ENCODE measurements at regions not wholly inside any gene's neighbourhood (a gene's known extent, or its start where the extent isn't known, plus 50 kb on each side); places are given as distances from the start of the nearest gene placed in this dataset.
"Not testable (repeated sequence)": the region's sequence is repeated elsewhere in the genome, so short reads cannot be mapped to it uniquely, and the experiment has no call there.

DNA sequence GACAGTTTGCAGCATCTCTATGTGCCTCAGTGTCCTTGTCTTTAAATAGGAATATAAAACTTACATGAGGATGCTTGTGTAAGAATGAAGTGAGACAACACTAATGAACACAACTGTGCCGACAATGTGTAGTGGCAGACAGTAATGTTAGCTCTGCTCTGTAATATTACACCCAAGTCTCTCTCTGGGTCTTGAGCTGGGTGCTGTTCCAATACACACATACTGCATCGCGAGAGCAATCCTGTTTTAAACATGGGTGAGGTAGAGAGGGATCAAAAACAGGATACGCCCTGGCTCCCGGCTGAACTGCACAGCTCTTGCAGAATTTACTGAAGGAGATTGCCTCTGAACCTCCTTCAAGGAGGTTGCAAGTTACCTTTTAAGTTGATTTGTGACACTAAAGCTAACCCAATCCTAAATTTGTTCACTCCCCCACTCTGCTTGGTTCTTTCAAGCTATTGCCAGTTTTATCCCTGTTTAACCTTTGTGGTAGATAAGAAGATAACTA lies 155.2 kb upstream of the ISL1 start:
- TF ChIP-seq, protein P1, sequence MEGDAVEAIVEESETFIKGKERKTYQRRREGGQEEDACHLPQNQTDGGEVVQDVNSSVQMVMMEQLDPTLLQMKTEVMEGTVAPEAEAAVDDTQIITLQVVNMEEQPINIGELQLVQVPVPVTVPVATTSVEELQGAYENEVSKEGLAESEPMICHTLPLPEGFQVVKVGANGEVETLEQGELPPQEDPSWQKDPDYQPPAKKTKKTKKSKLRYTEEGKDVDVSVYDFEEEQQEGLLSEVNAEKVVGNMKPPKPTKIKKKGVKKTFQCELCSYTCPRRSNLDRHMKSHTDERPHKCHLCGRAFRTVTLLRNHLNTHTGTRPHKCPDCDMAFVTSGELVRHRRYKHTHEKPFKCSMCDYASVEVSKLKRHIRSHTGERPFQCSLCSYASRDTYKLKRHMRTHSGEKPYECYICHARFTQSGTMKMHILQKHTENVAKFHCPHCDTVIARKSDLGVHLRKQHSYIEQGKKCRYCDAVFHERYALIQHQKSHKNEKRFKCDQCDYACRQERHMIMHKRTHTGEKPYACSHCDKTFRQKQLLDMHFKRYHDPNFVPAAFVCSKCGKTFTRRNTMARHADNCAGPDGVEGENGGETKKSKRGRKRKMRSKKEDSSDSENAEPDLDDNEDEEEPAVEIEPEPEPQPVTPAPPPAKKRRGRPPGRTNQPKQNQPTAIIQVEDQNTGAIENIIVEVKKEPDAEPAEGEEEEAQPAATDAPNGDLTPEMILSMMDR (IDR thresholded peaks at IDR 0.05), result no peak
- Histone ChIP-seq H3K36me3 (no peaks in the 10 kb centered on the region), H3K27ac (no peak overlapping the region), H3K9me3 (peaks cover 0 to 20% of the 10 kb centered on the region in 2 donors), H3K27me3 (no peaks in the 10 kb centered on the region), H3K4me3 (no peak overlapping the region), H3K4me1 (no peaks in the 10 kb centered on the region)
- no peak for ATAC-seq
- intact Hi-C loops (cut with DNase I), result no loop called here
- DNase-seq, result no peak

DNA sequence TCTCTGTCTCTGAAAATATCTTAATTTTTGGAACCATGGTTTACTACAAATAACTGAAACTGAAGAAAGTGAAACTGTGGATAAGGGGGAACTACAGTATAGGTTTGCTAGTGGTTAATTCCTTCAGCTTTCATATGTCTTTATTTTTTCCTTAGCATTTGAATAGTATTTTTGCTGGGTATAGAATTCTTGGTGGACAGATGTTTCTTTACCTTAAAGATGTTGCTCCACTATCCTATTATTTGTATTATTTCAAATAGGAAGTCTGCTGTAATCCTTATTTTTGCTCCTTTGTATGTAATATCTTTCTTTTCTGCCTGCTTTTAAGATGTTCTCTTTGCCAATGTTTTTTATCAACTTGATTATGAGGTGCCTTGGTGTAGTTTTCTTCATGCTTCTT lies 152.9 kb upstream of the ISL1 start:
- intact Hi-C loops (cut with DNase I), result no loop called here
- ATAC-seq (no peak), DNase-seq (no peak)
- Histone ChIP-seq H3K27ac (no peak overlapping the region), H3K4me3 (no peak overlapping the region), H3K27me3 (no peaks in the 10 kb centered on the region), H3K36me3 (no peaks in the 10 kb centered on the region), H3K4me1 (no peaks in the 10 kb centered on the region), H3K9me3 (peaks cover 0 to 20% of the 10 kb centered on the region in 2 donors)
- TF ChIP-seq, protein P1 (IDR thresholded peaks at IDR 0.05), result no peak

DNA sequence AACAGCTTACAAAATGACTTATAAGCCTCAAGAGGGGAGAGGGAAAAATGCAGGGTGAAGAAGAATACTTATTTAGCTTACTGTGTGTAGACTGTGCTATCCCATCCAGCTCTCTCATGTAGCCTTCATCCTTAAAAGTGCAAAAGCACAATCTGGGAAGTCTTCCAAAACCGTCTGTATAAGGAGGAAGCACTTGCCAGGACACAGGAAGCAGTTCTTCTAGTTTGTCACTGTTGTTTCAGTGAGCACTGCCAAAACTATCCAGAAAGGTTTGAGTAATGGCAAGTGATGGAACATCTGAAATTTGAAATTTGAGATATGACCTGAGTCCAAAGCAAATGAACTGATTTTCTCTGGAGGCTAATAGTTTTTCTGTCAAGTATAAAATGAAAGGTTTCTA lies 140.8 kb upstream of the ISL1 start:
- ATAC-seq (no peak), DNase-seq (no peak)
- intact Hi-C loops (cut with DNase I), result no loop called here

DNA sequence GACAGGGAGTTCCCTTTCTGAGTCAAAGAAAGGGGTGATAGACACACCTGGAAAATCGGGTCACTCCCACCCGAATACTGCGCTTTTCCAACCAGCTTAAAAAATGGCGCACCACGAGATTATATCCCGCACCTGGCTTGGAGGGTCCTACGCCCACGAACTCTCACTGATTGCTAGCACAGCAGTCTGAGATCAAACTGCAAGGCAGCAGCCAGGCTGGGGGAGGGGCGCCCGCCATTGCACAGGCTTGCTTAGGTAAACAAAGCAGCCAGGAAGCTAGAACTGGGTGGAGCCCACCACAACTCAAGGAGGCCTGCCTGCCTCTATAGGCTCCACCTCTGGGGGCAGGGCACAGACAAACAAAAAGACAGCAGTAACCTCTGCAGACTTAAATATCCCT lies 132.3 kb upstream of the ISL1 start:
- H3K27me3 ChIP-seq; DNase-seq; H3K4me1 ChIP-seq; intact Hi-C loops (cut with DNase I); H3K27ac ChIP-seq; H3K4me3 ChIP-seq; H3K36me3 ChIP-seq; H3K9me3 ChIP-seq; ATAC-seq: not testable (repeated sequence)

More for the DNA sequence above, 140.8 kb upstream of the ISL1 start:
- peaks cover 0 to 2% of the 10 kb centered on the region in 2 donors for H3K9me3 ChIP-seq
- no peaks in the 10 kb centered on the region for H3K27me3 ChIP-seq
- no peaks in the 10 kb centered on the region for H3K36me3 ChIP-seq
- no peak overlapping the region for H3K4me3 ChIP-seq
- TF ChIP-seq, protein P1 (IDR thresholded peaks at IDR 0.05), result no peak
- H3K4me1 ChIP-seq, result no peaks in the 10 kb centered on the region
- H3K27ac ChIP-seq, result no peak overlapping the region

DNA sequence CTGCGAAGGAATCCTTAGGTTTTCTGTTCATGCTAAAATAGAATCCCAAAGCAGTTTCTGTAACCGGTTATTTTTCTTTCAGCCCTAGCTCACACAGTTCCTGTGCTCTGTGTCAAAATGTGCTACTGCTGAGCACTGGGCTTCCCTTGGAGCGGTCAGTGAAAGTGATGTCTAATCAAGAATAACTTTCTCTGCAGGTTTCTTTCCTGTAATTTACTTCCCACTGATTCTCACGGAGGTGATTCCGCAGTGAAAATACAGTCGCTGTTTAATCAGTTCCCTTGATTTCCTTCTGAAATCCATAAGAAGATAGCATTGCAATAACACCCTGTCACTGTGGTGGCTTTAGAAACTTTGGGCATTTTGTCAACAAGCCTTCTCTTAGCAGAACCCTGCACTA lies 112.0 kb upstream of the ISL1 start:
- ATAC-seq (no peak), DNase-seq (no peak)
- intact Hi-C loops (cut with DNase I), result no loop called here
- Histone ChIP-seq H3K4me1 (no peaks in the 10 kb centered on the region), H3K4me3 (no peak overlapping the region), H3K9me3 (no peaks in the 10 kb centered on the region), H3K27me3 (no peaks in the 10 kb centered on the region), H3K36me3 (no peaks in the 10 kb centered on the region), H3K27ac (no peak overlapping the region)
- TF ChIP-seq, protein P1 (IDR thresholded peaks at IDR 0.05), result no peak

DNA sequence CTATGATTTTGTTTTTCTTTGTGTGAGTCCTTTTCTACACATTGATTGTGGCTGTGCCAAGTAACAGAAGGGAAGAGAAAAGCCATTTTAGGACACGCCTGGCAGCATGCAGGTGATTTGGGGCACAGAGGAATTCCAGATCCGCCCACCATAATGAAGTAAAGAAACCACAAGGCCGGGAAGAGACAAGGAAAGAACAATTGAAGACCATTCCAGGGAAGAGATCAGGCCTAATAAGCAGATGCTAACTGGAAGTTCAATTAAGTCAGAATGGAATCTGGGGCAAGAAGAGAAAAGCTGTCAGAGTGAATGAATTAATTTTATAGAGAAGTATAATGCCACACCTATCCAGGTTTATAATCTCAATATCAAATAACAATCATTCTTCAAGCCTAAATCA lies 110.2 kb upstream of the ISL1 start:
- Histone ChIP-seq H3K9me3 (no peaks in the 10 kb centered on the region), H3K27me3 (no peaks in the 10 kb centered on the region), H3K4me1 (no peaks in the 10 kb centered on the region), H3K27ac (no peak overlapping the region), H3K36me3 (no peaks in the 10 kb centered on the region), H3K4me3 (no peak overlapping the region)
- no peak for DNase-seq
- no peak for ATAC-seq
- intact Hi-C loops (cut with DNase I), result no loop called here
- TF ChIP-seq, protein P1 (IDR thresholded peaks at IDR 0.05), result no peak

Measured in left lung (tissue), 4 donors.